NCI-H2171 treated with DMSO at 0.1 percent for 48 hours (cell line): ENCODE measurements at regions not wholly inside any gene's neighbourhood (a gene's known extent, or its start where the extent isn't known, plus 50 kb on each side); places are given as distances from the start of the nearest gene placed in this dataset.
A peak's percentile ranks its signal among the peaks of the same experiment; 100 is the strongest.
"Not testable (repeated sequence)": the region's sequence is repeated elsewhere in the genome, so short reads cannot be mapped to it uniquely, and the experiment has no call there.

Experiments
- DNase-seq: peaks from one replicate; lab custom pipeline; 2025; lab: John Stamatoyannopoulos, UW

DNA sequence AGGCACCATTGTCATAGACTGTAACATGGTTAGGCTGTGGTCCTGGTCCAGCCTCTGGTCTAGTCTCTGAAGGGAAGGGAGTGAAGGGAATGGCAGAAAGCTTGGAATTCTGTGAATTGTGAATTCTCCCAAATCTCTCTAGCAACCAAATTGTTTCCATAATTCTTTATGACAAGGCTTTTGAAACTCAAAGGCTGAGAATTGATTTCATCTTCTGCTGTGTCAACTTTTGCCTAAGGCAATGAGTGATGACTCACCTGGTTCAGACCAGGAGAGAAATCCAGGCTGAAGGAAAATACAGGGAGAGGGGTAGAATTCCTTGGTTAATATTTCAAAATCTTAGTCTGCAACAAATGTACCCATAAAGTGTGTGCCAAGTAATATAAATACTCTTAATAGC lies 82.6 kb upstream of the ADPGK start:
- DNase-seq = no peak

- DNase-seq = no peak
These were observed 81.9 kb upstream of the ADPGK start for GRCh38 chr15:72865486-72865885.

GRCh38 chr15:72864681-72865080 lies 81.1 kb upstream of the ADPGK start:
- no peak for DNase-seq

- DNase-seq = no peak
These were observed 77.9 kb upstream of the ADPGK start for GRCh38 chr15:72861354-72861910.

DNA sequence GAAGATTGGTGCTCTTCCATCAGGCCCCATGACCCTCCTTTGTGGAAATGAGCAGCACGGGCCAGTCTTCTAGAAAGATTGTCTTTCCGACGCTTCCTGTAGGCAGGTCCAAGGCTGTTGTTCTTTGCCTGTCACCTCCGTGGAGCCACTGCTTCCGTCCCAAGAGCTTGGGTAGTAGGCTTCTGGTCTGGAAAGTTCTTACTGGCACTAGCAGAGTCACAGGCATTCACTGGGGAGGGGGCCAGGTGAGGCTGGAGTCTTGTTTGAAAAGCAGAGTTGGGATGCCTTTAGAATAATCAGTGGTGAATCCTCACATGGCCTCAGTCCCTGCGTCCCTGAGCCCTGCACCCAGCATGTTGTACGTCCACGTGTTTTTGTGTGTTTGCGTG lies 76.2 kb upstream of the ADPGK start:
- DNase-seq = no peak

GRCh38 chr15:72859017-72859756 lies 75.6 kb upstream of the ADPGK start:
- no peak for DNase-seq

GRCh38 chr15:72858205-72858604 lies 74.6 kb upstream of the ADPGK start:
- DNase-seq = no peak

GRCh38 chr15:72857331-72858063 lies 73.9 kb upstream of the ADPGK start:
- no peak for DNase-seq

DNA sequence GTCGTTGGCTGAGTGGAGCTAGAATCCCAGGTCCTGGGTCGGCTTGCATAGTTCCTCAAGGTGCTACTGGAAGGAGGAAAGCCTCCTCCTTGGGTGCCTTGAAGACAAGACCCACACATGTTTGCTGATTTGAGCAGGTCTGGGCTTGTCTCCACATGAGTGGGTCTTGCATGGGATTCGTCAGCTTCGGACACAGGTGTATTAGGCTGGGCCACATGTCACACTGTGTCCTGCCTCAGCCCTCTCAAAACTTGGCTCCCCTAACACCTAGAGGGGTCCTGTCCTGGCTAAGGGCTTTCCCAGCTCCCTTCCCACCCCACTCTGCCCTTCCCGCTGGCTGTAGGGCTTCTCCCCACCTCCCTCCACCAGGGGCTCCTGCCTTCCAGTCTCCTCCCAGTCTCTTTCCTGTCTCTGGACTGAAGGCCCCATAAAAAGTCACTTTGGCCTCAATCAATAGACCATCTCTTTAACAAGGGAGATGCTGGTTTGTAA lies 73.0 kb upstream of the ADPGK start:
- DNase-seq = no peak

GRCh38 chr15:72855791-72856190 lies 72.2 kb upstream of the ADPGK start:
- no peak for DNase-seq

DNA sequence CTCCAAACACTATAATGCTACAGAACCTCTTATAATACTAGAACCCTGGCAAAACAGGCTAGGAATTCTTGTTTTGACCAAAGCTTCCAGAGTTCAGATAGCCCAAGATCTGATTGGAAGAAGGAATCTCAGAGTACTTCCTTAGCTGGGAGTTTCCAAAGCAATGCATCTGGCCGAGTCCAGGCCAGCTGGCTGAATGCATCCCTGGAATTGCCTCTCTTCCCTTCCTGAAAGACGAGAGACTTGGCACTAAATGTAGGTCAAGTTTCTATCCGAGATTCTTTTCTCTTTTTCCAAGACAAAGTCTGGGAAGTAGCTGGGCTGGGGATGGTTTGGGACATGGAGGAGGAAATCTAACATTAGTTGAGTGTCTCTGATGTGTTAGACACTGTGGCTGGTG lies 68.7 kb upstream of the ADPGK start:
- DNase-seq = no peak

- DNase-seq = no peak
These were observed 68.0 kb upstream of the ADPGK start for GRCh38 chr15:72851586-72851985.

DNA sequence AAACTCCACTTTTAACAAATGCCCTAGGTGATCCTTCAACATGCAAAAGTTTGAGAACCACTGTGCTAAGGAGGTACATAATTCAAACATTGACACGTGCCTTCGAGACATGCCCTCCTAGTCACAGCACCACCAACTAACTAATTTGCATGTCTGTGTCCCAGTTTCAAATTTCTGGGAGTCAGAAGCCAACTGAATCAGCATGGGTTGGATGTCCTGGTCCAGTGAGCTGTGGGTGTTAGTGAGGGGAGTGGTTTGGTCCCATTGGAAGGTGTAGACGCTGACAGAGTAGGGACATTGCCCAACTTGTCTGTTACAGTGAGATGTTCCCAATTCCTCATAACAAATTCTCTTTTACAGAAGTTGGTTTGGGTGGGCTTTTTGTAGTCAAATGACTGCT lies 67.3 kb upstream of the ADPGK start:
- peak; percentile 26 for DNase-seq

- no peak for DNase-seq
These were observed 64.2 kb upstream of the ADPGK start for GRCh38 chr15:72847806-72848205.

DNA sequence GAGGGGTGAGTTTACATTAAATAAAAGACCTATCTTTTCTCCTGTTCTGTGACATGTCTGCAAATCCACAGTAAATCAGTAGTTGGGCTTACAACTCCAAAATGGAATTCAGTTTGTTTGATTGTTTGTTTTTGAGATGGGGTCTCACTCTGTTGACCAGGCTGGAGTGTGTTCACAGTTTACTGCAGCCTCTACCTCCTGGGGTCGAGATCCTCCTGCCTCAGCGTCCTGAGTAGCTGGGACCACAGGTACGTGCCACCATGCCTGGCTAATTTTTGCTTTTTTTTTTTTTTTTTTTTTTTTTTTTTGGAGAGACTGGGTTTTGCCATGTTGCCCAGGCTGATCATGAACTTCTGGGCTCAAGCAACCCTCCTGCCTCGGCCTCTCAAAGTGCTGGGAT lies 63.5 kb upstream of the ADPGK start:
- DNase-seq = no peak

GRCh38 chr15:72845981-72846383 lies 62.4 kb upstream of the ADPGK start:
- no peak for DNase-seq

GRCh38 chr15:72844067-72844466 lies 60.5 kb upstream of the ADPGK start:
- no peak for DNase-seq

DNA sequence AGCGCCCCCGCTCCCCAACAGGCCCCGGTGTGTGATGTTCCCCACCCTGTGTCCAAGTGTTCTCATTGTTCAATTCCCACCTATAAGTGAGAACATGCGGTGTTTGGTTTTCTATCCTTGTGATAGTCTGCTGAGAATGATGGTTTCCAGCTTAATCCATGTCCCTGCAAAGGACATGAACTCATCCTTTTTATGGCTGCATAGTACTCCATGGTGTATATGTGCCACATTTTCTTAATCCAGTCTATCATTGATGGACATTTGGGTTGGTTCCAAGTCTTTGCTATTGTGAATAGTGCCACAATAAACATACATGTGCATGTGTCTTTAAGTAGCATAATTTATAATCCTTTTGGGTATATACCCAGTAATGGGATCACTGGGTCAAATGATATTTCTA lies 59.8 kb upstream of the ADPGK start:
- not testable (repeated sequence) for DNase-seq

DNA sequence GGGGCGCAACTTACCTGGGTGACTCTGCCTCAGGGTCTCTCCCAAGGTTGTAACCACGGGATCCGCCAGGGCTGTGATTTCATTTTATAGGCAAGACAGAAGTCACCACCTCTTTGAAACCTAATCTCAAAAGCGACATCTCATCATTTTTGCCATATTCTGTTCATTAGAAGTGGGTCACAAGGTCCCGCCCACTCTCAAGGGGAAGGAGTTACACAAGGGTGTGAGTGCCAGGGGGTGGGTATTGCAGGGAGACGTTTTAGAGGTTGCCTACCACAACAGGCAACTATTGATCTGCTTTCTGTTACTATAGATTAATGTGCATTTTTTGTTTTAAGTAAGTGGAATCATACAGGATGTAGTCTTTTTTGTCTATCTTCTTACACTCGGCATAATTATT lies 56.6 kb upstream of the ADPGK start:
- DNase-seq = no peak

GRCh38 chr15:72838311-72838731 lies 54.8 kb upstream of the ADPGK start:
- no peak for DNase-seq

GRCh38 chr15:72836676-72837330 lies 53.2 kb upstream of the ADPGK start:
- no peak for DNase-seq

GRCh38 chr15:72835294-72835890 lies 51.8 kb upstream of the ADPGK start:
- peak; percentile 96 for DNase-seq
